Motor neuron (in vitro differentiated cells): ENCODE measurements at regions not wholly inside any gene's neighbourhood (a gene's known extent, or its start where the extent isn't known, plus 50 kb on each side); places are given as distances from the start of the nearest gene placed in this dataset.
A peak's percentile ranks its signal among the peaks of the same experiment; 100 is the strongest.
"Not testable (repeated sequence)": the region's sequence is repeated elsewhere in the genome, so short reads cannot be mapped to it uniquely, and the experiment has no call there.

Experiments
- ATAC-seq, 8 experiments: fragments of 200-7000 bp; cut with Tn5 transposase; replicated peaks in 6 of 8; 2 replicates each; pipeline ENCODE4 v1.8.0; 2021; ENCODE audit warnings: mild to moderate bottlenecking in 8 of 8, moderate library complexity in 8 of 8
- H3K27ac ChIP-seq, 2 donors: fragments of 250-450 bp; sonication (Bioruptor Pico); 2 replicates each; pipeline ENCODE4 v1.9.0; 2021; ENCODE audit warnings: antibody characterized with exemption in 2 of 2, mild to moderate bottlenecking in 2 of 2, moderate library complexity in 1 of 2
- H3K4me1 ChIP-seq, 2 donors: fragments of 250-450 bp; sonication (Bioruptor Pico); replicated peaks in 1 of 2; 2 replicates each; pipeline ENCODE4 v1.6.1; 2021; ENCODE audit warnings: antibody characterized with exemption in 2 of 2, mild to moderate bottlenecking in 2 of 2, moderate library complexity in 1 of 2
- H3K4me3 ChIP-seq, 5 donors: fragments of 250-450 bp; sonication (Bioruptor Pico); 2 replicates each; pipeline ENCODE4 v1.9.0; 2021; ENCODE audit warnings: antibody characterized with exemption in 5 of 5, mild to moderate bottlenecking in 5 of 5, moderate library complexity in 4 of 5
- WGBS, 10 experiments: fragments of 450-650 bp; shearing (Covaris generic); methylation state at CpG; one replicate each; pipeline ENCODE4 v1.0.0; 2022; 5-methylcytosine and 5-hydroxymethylcytosine counted together
- in situ Hi-C, 9 experiments: fragments of 400-800 bp; cut with MboI; loops; one replicate each; pipeline ENCODE4 v1.15.0; 2021; ENCODE audit warnings: low sequenced_read_pairs in 9 of 9, low pct_unique_long_range_greater_than_20kb in 2 of 9; ENCODE audit not compliant: unreplicated experiment in 9 of 9

DNA sequence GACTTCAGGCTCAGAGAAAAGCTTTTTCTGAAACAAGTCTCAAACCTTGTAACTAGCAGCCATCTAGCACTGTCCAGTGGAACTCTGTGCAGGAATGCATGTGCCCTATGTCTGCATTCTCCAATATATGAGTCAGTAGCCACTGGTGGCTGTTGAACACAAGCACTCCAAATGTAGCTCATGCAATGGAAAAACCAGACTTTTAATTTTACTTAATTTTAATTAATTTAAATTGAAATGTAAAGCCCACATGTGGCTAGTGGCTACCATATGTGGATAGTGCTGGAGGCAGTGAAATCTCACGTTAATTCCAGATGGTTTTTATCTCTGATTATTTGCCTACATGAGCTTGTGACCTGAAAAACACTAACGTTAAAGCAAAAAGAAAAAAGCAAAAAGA lies 225.1 kb downstream of the GATA3 start:
- no peak overlapping the region for H3K27ac ChIP-seq
- peak in 1 of 8 experiments; percentile 20 for ATAC-seq
- WGBS, 10 experiments = 0 to 90% (median 78%) methylated on average over 1 to 2 of the region's 2 CpGs
- no peaks in the 10 kb centered on the region for H3K4me1 ChIP-seq
- no peak overlapping the region for H3K4me3 ChIP-seq
- in situ Hi-C loops = no loop called here

DNA sequence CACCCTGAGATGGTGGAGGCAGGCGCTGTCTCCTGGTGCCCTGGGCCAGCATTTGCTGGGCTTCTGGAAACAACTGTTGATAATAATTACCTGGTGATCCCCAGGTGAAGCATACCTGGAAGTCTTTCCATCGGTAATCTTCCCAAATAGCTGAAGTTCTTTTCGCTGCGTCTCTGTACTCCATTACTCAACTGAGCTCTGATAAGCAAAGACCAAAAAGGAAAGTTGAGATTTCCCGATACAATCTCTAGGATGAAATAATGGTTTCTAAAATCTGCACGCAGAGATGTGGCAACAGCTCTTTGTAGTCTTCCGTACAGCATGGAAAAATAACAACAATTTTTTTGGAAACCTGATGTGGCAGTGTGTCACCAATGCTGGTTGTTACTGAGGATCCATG lies 226.5 kb downstream of the GATA3 start:
- in situ Hi-C loops = no loop called here
- Histone ChIP-seq H3K4me3 (no peak overlapping the region), H3K27ac (no peak overlapping the region), H3K4me1 (no peaks in the 10 kb centered on the region)
- 6 to 100% (median 96%) methylated on average over 3 to 7 of the region's 7 CpGs; no CpG with 5 or more reads in 2 of the 10 experiments for WGBS, 10 experiments
- ATAC-seq = no peak

DNA sequence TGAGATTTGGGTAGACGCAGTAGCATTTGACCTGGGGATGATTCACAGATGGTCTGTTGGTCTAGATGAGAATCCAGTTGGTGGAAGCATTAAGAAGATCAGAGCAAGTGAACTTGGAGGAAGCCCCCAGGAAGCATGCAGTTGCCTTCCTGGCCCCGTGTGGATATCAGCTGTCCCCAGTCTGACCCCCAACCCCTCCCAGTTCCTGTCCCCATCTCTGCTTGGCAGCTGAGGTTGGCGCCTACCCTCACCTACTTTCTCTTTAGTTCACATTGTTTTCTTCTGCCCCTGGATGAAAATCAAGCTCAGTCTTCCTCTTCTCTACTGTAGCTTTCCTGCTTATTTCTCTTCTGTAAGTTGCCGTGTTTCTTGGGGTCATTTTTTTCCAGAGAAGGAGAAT lies 227.9 kb downstream of the GATA3 start:
- Histone ChIP-seq H3K27ac (no peak overlapping the region), H3K4me3 (no peak overlapping the region), H3K4me1 (no peaks in the 10 kb centered on the region)
- WGBS, 10 experiments = 0 to 100% (median 76%) methylated on average over 1 to 3 of the region's 4 CpGs; no CpG with 5 or more reads in 1 of the 10 experiments
- no peak for ATAC-seq
- in situ Hi-C loops = no loop called here

DNA sequence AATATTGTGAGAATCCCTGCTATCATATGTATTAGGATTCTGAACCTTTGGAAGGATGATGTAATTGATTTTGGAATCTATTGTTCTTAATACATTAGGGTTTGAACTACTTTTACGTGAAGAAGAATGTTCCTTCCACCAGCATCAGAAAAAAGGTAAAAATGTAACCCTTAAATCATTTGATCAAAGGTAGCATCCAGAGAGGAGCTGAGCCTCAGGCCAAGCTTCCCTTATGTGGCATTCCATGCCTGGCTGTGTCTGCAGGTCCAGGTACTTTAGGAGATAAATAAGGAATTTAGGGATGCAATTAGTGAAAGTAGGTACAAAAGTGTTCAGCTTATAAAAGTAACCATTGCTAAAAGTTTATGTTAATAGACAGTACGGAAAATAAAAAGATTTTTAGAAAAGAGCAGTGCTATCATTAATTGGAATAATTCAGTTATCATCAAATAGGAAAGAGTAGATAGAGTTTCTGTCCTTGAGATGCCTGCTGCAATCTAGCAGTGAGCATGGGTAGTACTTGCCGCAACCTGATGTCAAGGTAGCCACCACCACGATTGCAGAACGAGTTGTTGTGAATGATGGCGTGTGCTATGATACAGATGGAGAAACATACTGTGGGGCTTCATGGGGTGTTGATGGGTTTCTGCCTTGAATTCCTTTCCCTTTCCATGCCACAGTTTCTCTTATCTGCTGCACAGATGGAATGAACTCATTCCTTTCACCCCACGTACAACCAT lies 228.8 kb downstream of the GATA3 start:
- ATAC-seq = no peak
- Histone ChIP-seq H3K27ac (no peak overlapping the region), H3K4me3 (no peak overlapping the region), H3K4me1 (no peaks in the 10 kb centered on the region)
- in situ Hi-C loops = no loop called here
- WGBS, 10 experiments = 6 to 100% (median 75%) methylated on average over 1 to 7 of the region's 7 CpGs; no CpG with 5 or more reads in 1 of the 10 experiments

DNA sequence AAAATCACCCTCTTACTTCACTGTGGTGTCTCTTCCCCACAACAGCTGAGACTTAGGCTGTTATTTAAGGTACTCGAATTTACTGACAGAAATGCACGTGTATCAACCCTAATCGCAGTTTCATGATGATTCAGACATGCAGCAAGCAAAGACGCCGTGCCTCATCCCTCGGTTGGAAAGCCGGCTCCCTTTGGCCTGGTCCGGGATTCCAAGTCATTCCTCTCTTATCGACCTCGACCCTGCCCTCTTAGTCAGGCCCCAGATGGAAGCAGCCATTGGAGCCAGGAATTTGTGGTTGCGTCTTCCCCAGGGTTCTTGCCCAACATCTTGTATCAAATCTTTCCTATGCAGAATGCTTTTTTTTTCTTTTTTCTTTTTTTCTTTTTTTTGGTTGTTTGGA lies 229.5 kb downstream of the GATA3 start:
- WGBS, 10 experiments = 17 to 97% (median 74%) methylated on average over 3 to 11 of the region's 11 CpGs; no CpG with 5 or more reads in 1 of the 10 experiments
- no peak for ATAC-seq
- H3K4me3 ChIP-seq = no peak overlapping the region
- in situ Hi-C loops = no loop called here
- no peaks in the 10 kb centered on the region for H3K4me1 ChIP-seq
- H3K27ac ChIP-seq = no peak overlapping the region

DNA sequence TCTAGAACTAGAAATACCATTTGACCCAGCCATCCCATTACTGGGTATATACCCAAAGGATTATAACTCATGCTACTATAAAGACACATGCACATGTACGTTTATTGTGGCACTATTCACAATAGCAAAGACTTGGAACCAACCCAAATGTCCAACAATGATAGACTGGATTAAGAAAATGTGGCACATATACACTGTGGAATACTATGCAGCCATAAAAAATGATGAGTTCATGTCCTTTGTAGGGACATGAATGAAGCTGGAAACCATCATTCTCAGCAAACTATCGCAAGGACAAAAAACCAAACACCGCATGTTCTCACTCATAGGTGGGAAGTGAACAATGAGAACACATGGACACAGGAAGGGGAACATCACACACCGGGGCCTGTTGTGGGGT lies 231.5 kb downstream of the GATA3 start:
- H3K27ac ChIP-seq, ATAC-seq, H3K4me3 ChIP-seq, in situ Hi-C loops, H3K4me1 ChIP-seq: not testable (repeated sequence)
- WGBS, 10 experiments = 20% methylated on average over 1 of the region's 4 CpGs; no CpG with 5 or more reads in 9 of the 10 experiments

DNA sequence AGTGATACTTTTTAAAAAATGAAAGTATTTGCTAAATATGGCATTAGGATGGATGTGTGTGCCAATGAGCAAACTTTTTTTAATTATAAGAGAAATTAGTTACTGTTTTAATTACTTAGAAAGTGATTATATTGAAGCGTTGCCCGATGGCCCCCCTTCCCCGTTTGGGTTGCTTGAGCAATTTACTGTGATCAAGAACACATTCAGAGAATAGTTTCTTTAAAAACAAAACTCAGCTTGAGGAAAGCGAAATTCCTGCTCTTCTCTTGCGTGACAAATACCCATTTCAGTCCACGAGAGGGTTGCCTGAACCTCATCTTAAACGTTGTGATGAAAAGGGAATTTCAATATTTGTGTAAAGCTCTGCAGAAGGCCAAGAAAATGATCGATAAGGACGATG lies 234.1 kb downstream of the GATA3 start:
- no peaks in the 10 kb centered on the region for H3K4me1 ChIP-seq
- ATAC-seq = no peak
- no peak overlapping the region for H3K27ac ChIP-seq
- in situ Hi-C loops = no loop called here
- WGBS, 10 experiments = 6 to 100% (median 82%) methylated on average over 3 to 9 of the region's 9 CpGs
- H3K4me3 ChIP-seq = no peak overlapping the region

DNA sequence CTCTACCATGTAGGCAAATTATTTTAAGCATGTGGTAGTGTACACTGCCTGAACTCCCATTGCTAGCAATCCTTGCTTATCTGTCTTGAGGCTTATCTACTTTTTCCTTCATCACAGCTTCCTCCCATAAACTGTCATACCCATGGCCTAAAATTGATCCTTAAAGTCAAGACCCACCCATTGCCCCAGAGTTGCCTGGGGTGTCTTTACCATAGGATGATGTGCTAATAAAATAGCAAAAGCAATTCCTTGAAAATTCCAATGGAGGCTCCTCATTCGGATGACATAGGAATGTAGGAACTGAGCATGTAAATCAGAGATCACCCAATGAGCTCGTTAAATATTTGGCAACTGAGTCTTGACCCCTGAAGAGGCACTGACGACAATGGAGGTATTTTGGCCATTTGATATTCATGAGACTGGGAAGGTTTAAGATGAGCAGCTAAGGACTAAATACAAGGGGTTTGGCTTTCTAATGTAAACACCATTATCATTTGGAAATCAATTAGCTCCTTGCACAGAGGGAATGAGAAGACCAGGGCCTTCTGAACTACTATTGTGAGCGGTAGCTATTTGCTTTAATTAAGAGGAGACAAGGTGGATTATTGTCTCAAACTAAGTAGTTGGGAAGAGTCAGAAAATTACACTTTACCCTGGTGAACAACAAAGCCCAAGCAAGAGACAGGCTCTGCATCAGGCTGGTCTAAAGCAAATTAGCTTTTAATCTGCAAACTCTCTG lies 234.9 kb downstream of the GATA3 start:
- 0 to 75% (median 33%) methylated on average over 1 to 4 of the region's 4 CpGs; no CpG with 5 or more reads in 1 of the 10 experiments for WGBS, 10 experiments

DNA sequence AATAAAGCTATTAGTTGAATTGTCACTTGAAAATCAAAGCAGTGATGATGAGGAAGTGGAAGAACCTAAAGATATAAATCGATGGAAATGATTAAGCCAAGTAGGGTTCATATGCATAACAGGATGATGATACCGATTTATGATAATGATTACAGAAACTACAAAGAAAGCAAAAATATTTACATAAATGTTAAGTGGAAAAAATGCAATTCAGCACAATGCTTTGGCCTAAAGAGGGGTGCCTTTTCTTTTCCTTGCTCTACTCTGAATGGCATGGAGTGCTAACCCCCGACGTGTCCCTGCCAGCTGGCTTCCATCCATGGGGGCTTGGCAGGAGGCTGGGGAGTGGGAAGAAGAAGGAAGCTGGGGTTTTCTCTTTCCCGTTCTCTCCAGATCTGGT lies 240.3 kb downstream of the GATA3 start:
- in situ Hi-C loops = no loop called here
- WGBS, 10 experiments = 14 to 100% (median 67%) methylated on average over 2 to 5 of the region's 5 CpGs
- ATAC-seq = no peak
- Histone ChIP-seq H3K4me1 (peaks cover 10 to 22% of the 10 kb centered on the region in 2 donors), H3K4me3 (no peak overlapping the region), H3K27ac (no peak overlapping the region)

More for the DNA sequence above, 234.9 kb downstream of the GATA3 start:
- no peak for ATAC-seq
- H3K27ac ChIP-seq = no peak overlapping the region
- in situ Hi-C loops = no loop called here
- no peak overlapping the region for H3K4me3 ChIP-seq
- H3K4me1 ChIP-seq = no peaks in the 10 kb centered on the region

DNA sequence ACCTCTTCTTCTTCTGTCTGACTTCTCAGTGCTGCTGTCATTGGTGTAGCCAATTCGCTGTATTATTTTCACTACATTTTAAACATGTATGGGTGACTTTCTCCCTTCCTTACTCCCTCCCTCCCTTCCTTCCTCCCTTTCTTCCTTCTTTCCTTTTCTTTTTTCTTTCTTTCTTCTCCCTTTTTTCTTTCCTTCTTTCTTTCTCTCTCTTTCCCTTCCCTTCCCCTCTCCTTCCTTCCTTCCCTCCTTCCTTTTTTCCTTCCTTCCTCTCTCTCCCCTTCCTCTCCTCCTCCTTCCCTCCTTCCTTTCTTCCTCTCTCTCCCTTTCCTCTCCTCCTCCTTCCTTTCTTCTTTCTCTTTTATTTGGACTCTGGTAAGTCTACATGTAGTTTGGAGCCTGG lies 240.8 kb downstream of the GATA3 start:
- Histone ChIP-seq H3K4me3 (no peak overlapping the region), H3K4me1 (peaks cover 10 to 28% of the 10 kb centered on the region in 2 donors), H3K27ac (no peak overlapping the region)
- in situ Hi-C loops = no loop called here
- 17 to 100% (median 79%) methylated on average over 1 of the region's 1 CpG for WGBS, 10 experiments
- ATAC-seq = no peak

DNA sequence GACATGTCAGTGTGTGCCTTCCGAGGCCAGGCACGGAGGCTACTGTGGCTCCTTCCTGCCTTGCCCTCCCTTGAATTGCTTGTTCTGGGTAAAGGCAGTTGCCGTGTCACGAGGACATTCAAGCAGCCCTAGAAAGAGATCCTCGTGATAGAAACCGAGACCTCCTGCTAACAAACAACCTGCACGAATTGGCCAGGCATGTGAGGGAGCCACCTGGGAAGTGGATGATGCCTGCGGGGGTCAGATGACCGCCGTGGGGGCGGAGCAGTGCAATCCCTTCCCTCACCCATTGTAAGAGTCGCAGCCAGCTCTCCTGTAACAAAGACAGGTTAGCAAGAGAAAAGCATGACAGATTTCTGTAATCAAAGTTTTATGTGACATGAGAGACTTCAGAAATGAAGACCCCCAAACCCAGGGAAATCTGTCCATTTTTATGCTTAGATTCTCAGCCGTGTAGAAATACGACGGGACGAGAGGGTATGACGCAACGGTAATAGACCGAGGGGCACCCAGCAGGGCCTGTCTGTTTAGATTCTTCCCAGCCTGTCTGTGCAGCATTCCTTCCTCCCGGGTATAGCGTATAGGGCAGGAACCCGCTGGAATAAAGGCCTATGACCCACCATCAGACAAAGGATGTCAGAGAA lies 241.7 kb downstream of the GATA3 start:
- whole genome bisulfite sequencing, 10 experiments = 0 to 100% (median 44%) methylated on average over 1 to 15 of the region's 22 CpGs; no CpG with 5 or more reads in 2 of the 10 experiments
- Histone ChIP-seq H3K27ac (no peak overlapping the region), H3K4me1 (peaks cover 16 to 34% of the 10 kb centered on the region in 2 donors), H3K4me3 (no peak overlapping the region)
- peak in 1 of 8 experiments; percentile 24 for ATAC-seq
- in situ Hi-C loops = no loop called here

DNA sequence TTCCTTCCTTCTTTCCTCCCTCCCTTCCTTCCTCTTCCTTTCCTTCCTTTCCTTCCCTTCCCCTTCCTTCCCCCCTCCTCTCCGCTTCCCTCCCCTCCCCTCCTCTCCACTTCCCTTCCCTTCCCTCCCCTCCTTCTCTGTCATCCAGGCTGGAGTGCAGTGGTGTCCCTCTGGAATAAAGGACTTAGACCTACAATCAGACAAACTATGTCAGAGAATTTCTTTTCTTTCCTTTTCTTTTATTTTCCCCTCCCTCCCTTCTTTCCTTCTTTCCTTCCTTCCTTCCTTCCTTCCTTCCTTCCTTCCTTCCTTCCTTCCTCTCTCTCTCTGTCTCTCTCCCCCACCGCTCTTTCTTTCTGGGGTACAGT lies 242.2 kb downstream of the GATA3 start:
- no peak for ATAC-seq
- WGBS, 10 experiments = 0 to 100% (median 58%) methylated on average over 1 of the region's 2 CpGs; no CpG with 5 or more reads in 4 of the 10 experiments
- Histone ChIP-seq H3K27ac (no peak overlapping the region), H3K4me1 (peaks cover 18 to 39% of the 10 kb centered on the region in 2 donors), H3K4me3 (no peak overlapping the region)
- in situ Hi-C loops = no loop called here

DNA sequence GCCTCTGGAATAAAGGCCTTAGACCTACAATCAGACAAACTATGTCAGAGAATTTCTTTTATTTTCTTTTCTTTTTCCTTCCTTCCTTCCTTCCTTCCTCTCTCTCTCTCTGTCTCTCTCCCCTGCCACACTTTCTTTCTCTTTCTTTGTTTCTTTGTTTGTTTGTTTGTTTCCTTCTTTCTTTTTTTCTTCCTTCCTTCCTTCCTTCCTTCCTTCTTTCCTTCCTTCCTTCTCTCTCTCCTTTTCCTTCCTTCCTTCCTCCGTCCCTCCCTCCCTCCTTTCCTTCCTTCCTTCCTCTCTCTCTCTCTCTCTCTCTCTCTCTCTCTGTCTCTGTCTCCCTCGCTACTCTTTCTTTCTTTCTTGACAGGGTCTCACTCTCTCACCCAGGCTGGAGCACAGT lies 242.6 kb downstream of the GATA3 start:
- in situ Hi-C loops = no loop called here
- Histone ChIP-seq H3K4me3 (no peak overlapping the region), H3K4me1 (peaks cover 21 to 43% of the 10 kb centered on the region in 2 donors), H3K27ac (no peak overlapping the region)
- 0 to 100% (median 67%) methylated on average over 1 to 2 of the region's 2 CpGs; no CpG with 5 or more reads in 1 of the 10 experiments for WGBS, 10 experiments
- no peak for ATAC-seq
